ENCODE measurements at regions not wholly inside any gene's neighbourhood (a gene's known extent, or its start where the extent isn't known, plus 50 kb on each side); places are given as distances from the start of the nearest gene placed in this dataset.

GRCh38 chr2:195521589-195521988 is 135.4 kb upstream of the SLC39A10 start:
- Histone ChIP-seq H2BK120ac (replicated peaks; ENCODE audit: low read depth, low read length) (no peak overlapping the region), H4K5ac (ENCODE audit: insufficient read length, low read depth, low read length) (no peak overlapping the region), H3K36me3 (ENCODE audit: control insufficient read depth in 2 of 4, insufficient read depth in 4 of 4, low read length in 3 of 4) (no peaks in the 10 kb centered on the region), H3K4me3 (ENCODE audit: extremely low read depth in 1 of 4, insufficient read depth in 2 of 4, low read depth in 3 of 4, low read length in 4 of 4) (no peak overlapping the region), H3K14ac (ENCODE audit: insufficient read length) (no peak overlapping the region), H2AFZ (ENCODE audit: low read length) (no peak overlapping the region), H3K4me2 (ENCODE audit: insufficient read depth in 1 of 2, low read depth in 2 of 2, low read length in 2 of 2) (no peak overlapping the region), H3K23ac (ENCODE audit: insufficient read length) (no peak overlapping the region), H3K56ac (replicated peaks; ENCODE audit: insufficient read length, low read depth, low read length) (no peak overlapping the region), H3K9ac (replicated peaks in 1 of 4; ENCODE audit: extremely low read depth in 1 of 4, low read depth in 3 of 4, low read length in 3 of 4) (no peak overlapping the region), H2AK5ac (ENCODE audit: low read depth, low read length) (no peak overlapping the region), H3K9me3 (ENCODE audit: insufficient read depth in 2 of 2, low read depth in 1 of 2, low read length in 1 of 2) (peaks cover 9% of the 10 kb centered on the region in 2 experiments; a peak in 3 of 4 replicates), H3K18ac (ENCODE audit: extremely low read depth, low read length) (no peak overlapping the region), H4K8ac (ENCODE audit: extremely low read depth, insufficient read depth, low read length) (no peak overlapping the region), H2BK5ac (ENCODE audit: low read depth, low read length) (no peak overlapping the region), H4K20me1 (replicated peaks in 1 of 2; ENCODE audit: control insufficient read depth in 1 of 2, insufficient read depth in 2 of 2, low read length in 2 of 2) (no peaks in the 10 kb centered on the region), H3K79me1 (ENCODE audit: low read depth, low read length) (no peaks in the 10 kb centered on the region), H3K27ac (ENCODE audit: low read depth, low read length) (no peak overlapping the region), H3K79me2 (ENCODE audit: control insufficient read depth in 1 of 2, insufficient read depth in 2 of 2, low read length in 2 of 2) (no peaks in the 10 kb centered on the region), H4K91ac (replicated peaks; ENCODE audit: insufficient read length, low read length) (no peak overlapping the region), H3K4me1 (replicated peaks in 1 of 4; ENCODE audit: control insufficient read depth in 3 of 4, insufficient read depth in 4 of 4, low read length in 3 of 4) (no peaks in the 10 kb centered on the region), H3K27me3 (replicated peaks in 1 of 4; ENCODE audit: control insufficient read depth in 3 of 4, extremely low read depth in 1 of 4, insufficient read depth in 3 of 4, low read length in 3 of 4) (no peaks in the 10 kb centered on the region), H3K4ac (replicated peaks; ENCODE audit: insufficient read length, low read depth, low read length) (no peak overlapping the region), H3K23me2 (ENCODE audit: low read depth, low read length) (no peaks in the 10 kb centered on the region), H2BK15ac (ENCODE audit: low read length) (no peak overlapping the region), H2BK20ac (ENCODE audit: low read length) (no peak overlapping the region), H2BK12ac (ENCODE audit: low read depth, low read length) (no peak overlapping the region)
- FAIRE-seq, result no peak
- 89% methylated on average over 3 of the region's 3 CpGs; no CpG with 5 or more reads in 1 of the 2 experiments for WGBS, 2 experiments (ENCODE audit: extremely low coverage in 1 of 2, insufficient coverage in 1 of 2, insufficient read length in 1 of 2, insufficient replicate concordance in 2 of 2, low coverage in 1 of 2, low lambda C conversion rate in 2 of 2, missing lambda C conversion rate in 1 of 2)
- no peak for DNase-seq (ENCODE audit: low read depth in 1 of 2, low spot score in 2 of 2)
- ChIA-PET POLR2A (ENCODE audit: partially characterized antibody) (interaction anchor here (0.8 to 1.1 kb wide), 2 partner anchors 135 to 151 kb away, joined by 3 read pairs; partner anchors contain the start of gene SLC39A10), CTCF (ENCODE audit: partially characterized antibody) (interaction anchor here (0.6 to 3.6 kb wide), 4 partner anchors 23 to 547 kb away, joined by 3 to 12 read pairs (median 4); partner anchors contain the start of gene DNAH7)
- no peak for TF ChIP-seq CREB1 (IDR thresholded peaks at IDR 0.05)
- TF ChIP-seq RAD21 (IDR thresholded peaks at IDR 0.05 in 1 of 2, conservative IDR thresholded peaks at IDR 0.05 in 1 of 2; ENCODE audit: low read depth in 2 of 2, low read length in 2 of 2), result no peak
- TF ChIP-seq CEBPB (IDR thresholded peaks at IDR 0.05; ENCODE audit: low read depth, low read length), result no peak
- no peak for TF ChIP-seq ZNF274 (IDR thresholded peaks at IDR 0.05; ENCODE audit: borderline replicate concordance, extremely low read depth, low read length)
- no peak for TF ChIP-seq TEAD4 (IDR thresholded peaks at IDR 0.05; ENCODE audit: low read depth, low read length)
- no peak for TF ChIP-seq SRF (IDR thresholded peaks at IDR 0.05; ENCODE audit: low read depth, low read length)
- TF ChIP-seq EGR1 (IDR thresholded peaks at IDR 0.05; ENCODE audit: borderline replicate concordance, low read depth, low read length), result no peak
- no peak for TF ChIP-seq KDM1A (IDR thresholded peaks at IDR 0.05; ENCODE audit: borderline replicate concordance, low read length)
- TF ChIP-seq HDAC6 (IDR thresholded peaks at IDR 0.05; ENCODE audit: low read depth, low read length), result no peak
- no peak for TF ChIP-seq SP1 (IDR thresholded peaks at IDR 0.05; ENCODE audit: low read depth, low read length)
- no peak for TF ChIP-seq BCL11A (IDR thresholded peaks at IDR 0.05; ENCODE audit: low read depth in 2 of 2, low read length in 2 of 2)
- TF ChIP-seq ATF3 (IDR thresholded peaks at IDR 0.05; ENCODE audit: insufficient read depth, low read depth, low read length), result no peak
- no peak for TF ChIP-seq YY1 (IDR thresholded peaks at IDR 0.05; ENCODE audit: low read depth, low read length)
- no peak for TF ChIP-seq RFX5 (IDR thresholded peaks at IDR 0.05; ENCODE audit: borderline replicate concordance, low read depth, low read length)
- TF ChIP-seq CHD1 (IDR thresholded peaks at IDR 0.05; ENCODE audit: low read depth, low read length), result no peak
- TF ChIP-seq FOSL1 (IDR thresholded peaks at IDR 0.05; ENCODE audit: insufficient read depth, low read depth, low read length), result no peak
